GM23338 (cell line): ENCODE measurements at regions not wholly inside any gene's neighbourhood (a gene's known extent, or its start where the extent isn't known, plus 50 kb on each side); places are given as distances from the start of the nearest gene placed in this dataset.

Experiments used
- ATAC-seq: fragments of 200-7000 bp; cut with Tn5 transposase; 3 replicates; pipeline ENCODE4 v1.9.1; 2020
- DNase-seq: peaks from one replicate; pipeline ENCODE4 v3.0.0-alpha.2; 2015; ENCODE audit warnings: low spot score
- H2AFZ ChIP-seq: fragments of 200-600 bp; sonication (generic); 2 replicates; pipeline ENCODE4 v1.8.0; 2016; ENCODE audit warnings: antibody characterized with exemption, mild to moderate bottlenecking, moderate library complexity
- H3F3A ChIP-seq: fragments of 200-600 bp; sonication (generic); replicated peaks from 2 replicates; pipeline ENCODE4 v1.8.0; 2017; ENCODE audit warnings: antibody characterized with exemption, mixed run types, low read depth
- H3K27ac ChIP-seq: fragments of 200-600 bp; sonication (generic); 2 replicates; pipeline ENCODE4 v1.6.1; 2016; ENCODE audit warnings: low read depth
- H3K27me3 ChIP-seq: fragments of 200-600 bp; sonication (generic); 2 replicates; pipeline ENCODE4 v1.8.0; 2016; ENCODE audit warnings: mild to moderate bottlenecking, mixed run types, moderate library complexity; ENCODE audit not compliant: insufficient read depth
- H3K36me3 ChIP-seq: fragments of 200-600 bp; sonication (generic); 2 replicates; pipeline ENCODE4 v1.8.0; 2016; ENCODE audit warnings: mild to moderate bottlenecking; ENCODE audit not compliant: insufficient read depth
- H3K4me1 ChIP-seq: fragments of 200-600 bp; sonication (generic); 2 replicates; pipeline ENCODE4 v1.8.0; 2016; ENCODE audit warnings: mild to moderate bottlenecking, moderate library complexity; ENCODE audit not compliant: insufficient read depth
- H3K4me2 ChIP-seq: fragments of 200-600 bp; sonication (generic); 2 replicates; pipeline ENCODE4 v1.7.1; 2017; ENCODE audit warnings: mixed run types
- H3K4me3 ChIP-seq: fragments of 200-600 bp; sonication (generic); 2 replicates; pipeline ENCODE4 v1.6.1; 2016; ENCODE audit warnings: mixed run types
- H3K79me2 ChIP-seq: fragments of 200-600 bp; sonication (generic); replicated peaks from 2 replicates; pipeline ENCODE4 v1.8.0; 2017; ENCODE audit warnings: mild to moderate bottlenecking; ENCODE audit not compliant: insufficient read depth
- H3K9me2 ChIP-seq: fragments of 200-600 bp; sonication (generic); 2 replicates; pipeline ENCODE4 v1.8.0; 2017; ENCODE audit not compliant: insufficient read depth
- H4K20me1 ChIP-seq: fragments of 200-600 bp; sonication (generic); replicated peaks from 2 replicates; pipeline ENCODE4 v1.8.0; 2017; ENCODE audit warnings: mild to moderate bottlenecking; ENCODE audit not compliant: insufficient read depth
- H3K27ac Mint-ChIP-seq: 2 replicates; pipeline ENCODE4 v1.8.0; 2020; ENCODE audit warnings: inconsistent platforms, mild to moderate bottlenecking, moderate library complexity, mixed read lengths
- H3K27me3 Mint-ChIP-seq: 3 replicates; pipeline ENCODE4 v1.8.0; 2022; ENCODE audit warnings: low read depth, mild to moderate bottlenecking, moderate library complexity, mixed read lengths, inconsistent platforms; ENCODE audit not compliant: insufficient read depth, poor library complexity
- H3K36me3 Mint-ChIP-seq: 3 replicates; pipeline ENCODE4 v1.8.0; 2021; ENCODE audit warnings: low read depth, mild to moderate bottlenecking, inconsistent platforms, moderate library complexity, mixed read lengths
- H3K4me1 Mint-ChIP-seq: 3 replicates; pipeline ENCODE4 v1.8.0; 2020; ENCODE audit warnings: mild to moderate bottlenecking, inconsistent platforms, mixed read lengths
- H3K4me3 Mint-ChIP-seq: 3 replicates; pipeline ENCODE4 v1.8.0; 2021; ENCODE audit warnings: moderate library complexity, mild to moderate bottlenecking, inconsistent platforms, mixed read lengths
- H3K9me3 Mint-ChIP-seq: 3 replicates; pipeline ENCODE4 v1.8.0; 2020; ENCODE audit warnings: moderate library complexity, mild to moderate bottlenecking, inconsistent platforms, mixed read lengths
- CREB1 ChIP-seq: fragments of 250-450 bp; sonication (Bioruptor Pico); IDR thresholded peaks from 2 replicates; pipeline ENCODE4 v1.5.0; 2020; ENCODE audit warnings: low read depth, mild to moderate bottlenecking, moderate library complexity
- CTCF ChIP-seq, 2 experiments: fragments of 200-600 bp in 1 of 2; sonication (generic) in 1 of 2; conservative IDR thresholded peaks; 2 replicates each; pipeline versions ENCODE4 v1.5.1 to v1.6.1; 2016 to 2017; ENCODE audit warnings: antibody characterized with exemption in 2 of 2, low read depth in 2 of 2, mild to moderate bottlenecking in 2 of 2, moderate library complexity in 1 of 2
- EZH2phosphoT487 ChIP-seq: fragments of 200-600 bp; sonication (generic); IDR thresholded peaks from one replicate; pipeline ENCODE4 v1.8.1; 2018; ENCODE audit warnings: antibody characterized with exemption; ENCODE audit not compliant: unreplicated experiment
- JUNB ChIP-seq: IDR thresholded peaks from one replicate; pipeline ENCODE4 v1.6.1; 2016; ENCODE audit warnings: antibody characterized with exemption; ENCODE audit not compliant: unreplicated experiment
- NANOG ChIP-seq: IDR thresholded peaks from 2 replicates; pipeline ENCODE4 v1.6.1; 2016; ENCODE audit warnings: antibody characterized with exemption, borderline replicate concordance
- POLR2AphosphoS5 ChIP-seq: IDR thresholded peaks from 2 replicates; pipeline ENCODE4 v1.6.1; 2016; ENCODE audit warnings: antibody characterized with exemption, low read depth
- REST ChIP-seq: IDR thresholded peaks from one replicate; pipeline ENCODE4 v1.6.1; 2018; ENCODE audit warnings: antibody characterized with exemption; ENCODE audit not compliant: unreplicated experiment
- ZNF114 ChIP-seq: fragments of 250-450 bp; sonication (Bioruptor Pico); IDR thresholded peaks from 2 replicates; pipeline ENCODE4 v1.5.0; 2020; ENCODE audit warnings: mild to moderate bottlenecking, moderate library complexity
- ZNF331 ChIP-seq: fragments of 250-450 bp; sonication (Bioruptor Pico); IDR thresholded peaks from 2 replicates; pipeline ENCODE4 v1.5.0; 2020; ENCODE audit warnings: low read depth, mild to moderate bottlenecking, moderate library complexity

GRCh38 chr10:128568041-128568440 lies 441.8 kb upstream of the MKI67 start:
- Histone ChIP-seq H3K27ac (no peak overlapping the region), H2AFZ (peak overlapping the region; percentile 85), H3K36me3 (no peaks in the 10 kb centered on the region), H3F3A (no peaks in the 10 kb centered on the region), H3K27me3 (no peaks in the 10 kb centered on the region), H3K4me1 (no peaks in the 10 kb centered on the region), H3K79me2 (no peaks in the 10 kb centered on the region), H3K4me2 (no peak overlapping the region), H3K4me3 (no peak overlapping the region), H3K9me2 (0 out of 2 replicates have a peak, but pooled peaks cover 6% of the 10 kb centered on the region), H4K20me1 (no peaks in the 10 kb centered on the region)
- no peaks in the 10 kb centered on the region; the same call in 2 of the 3 replicates for H3K36me3 Mint-ChIP-seq
- no peak overlapping the region for H3K4me3 Mint-ChIP-seq
- TF ChIP-seq ZNF331 (CRISPR knock-in tag), result no peak
- TF ChIP-seq JUNB, result no peak
- TF ChIP-seq ZNF114, result no peak
- TF ChIP-seq EZH2phosphoT487, result no peak
- no peak for TF ChIP-seq CTCF (conservative IDR thresholded peaks at IDR 0.05; ENCODE audit: low read depth in 2 of 2)
- TF ChIP-seq CREB1 (CRISPR knock-in tag), result no peak
- TF ChIP-seq NANOG, result no peak
- no peaks in the 10 kb centered on the region for H3K9me3 Mint-ChIP-seq
- peaks cover 8% of the 10 kb centered on the region for H3K27me3 Mint-ChIP-seq
- no peak for DNase-seq
- H3K27ac Mint-ChIP-seq, result no peak overlapping the region
- no peak; the same call in 2 of the 3 replicates for ATAC-seq
- H3K4me1 Mint-ChIP-seq, result peaks cover 28% of the 10 kb centered on the region

GRCh38 chr10:128568491-128568890 lies 442.3 kb upstream of the MKI67 start:
- Mint-ChIP-seq H3K4me3 (no peak overlapping the region), H3K36me3 (no peaks in the 10 kb centered on the region; the same call in 2 of the 3 replicates), H3K27me3 (peaks cover 8% of the 10 kb centered on the region), H3K4me1 (peaks cover 32% of the 10 kb centered on the region), H3K27ac (no peak overlapping the region), H3K9me3 (no peaks in the 10 kb centered on the region)
- Histone ChIP-seq H3K36me3 (no peaks in the 10 kb centered on the region), H3K4me3 (no peak overlapping the region), H3K79me2 (no peaks in the 10 kb centered on the region), H3K27ac (no peak overlapping the region), H3K4me1 (no peaks in the 10 kb centered on the region), H3K4me2 (no peak overlapping the region), H3F3A (no peaks in the 10 kb centered on the region), H4K20me1 (no peaks in the 10 kb centered on the region), H2AFZ (peak overlapping the region; percentile 74; the same call in 1 of the 2 replicates), H3K27me3 (no peaks in the 10 kb centered on the region), H3K9me2 (0 out of 2 replicates have a peak, but pooled peaks cover 6% of the 10 kb centered on the region)
- DNase-seq (no peak), ATAC-seq (no peak)
- TF ChIP-seq REST (no peak), POLR2AphosphoS5 (no peak)
